Astrocyte of the spinal cord (primary cell): ENCODE measurements at regions not wholly inside any gene's neighbourhood (a gene's known extent, or its start where the extent isn't known, plus 50 kb on each side); places are given as distances from the start of the nearest gene placed in this dataset.

Experiments
- DNase-seq: peaks from one replicate; pipeline ENCODE4 v3.0.0; 2011; ENCODE audit warnings: low read depth, low spot score
- H3K4me3 ChIP-seq: 2 replicates; pipeline ENCODE4 v1.5.1; 2011; ENCODE audit warnings: low read depth, mild to moderate bottlenecking, low read length, moderate library complexity
- in situ Hi-C: cut with HindIII; loops from 2 replicates; pipeline ENCODE4 v1.10.0; 2017; ENCODE audit warnings: low sequenced_read_pairs
- TF ChIP-seq, protein P1 (sequence below): IDR thresholded peaks from 2 replicates; pipeline ENCODE4 v1.5.1; 2012; ENCODE audit warnings: low read depth, mild to moderate bottlenecking, low read length, inconsistent platforms

DNA sequence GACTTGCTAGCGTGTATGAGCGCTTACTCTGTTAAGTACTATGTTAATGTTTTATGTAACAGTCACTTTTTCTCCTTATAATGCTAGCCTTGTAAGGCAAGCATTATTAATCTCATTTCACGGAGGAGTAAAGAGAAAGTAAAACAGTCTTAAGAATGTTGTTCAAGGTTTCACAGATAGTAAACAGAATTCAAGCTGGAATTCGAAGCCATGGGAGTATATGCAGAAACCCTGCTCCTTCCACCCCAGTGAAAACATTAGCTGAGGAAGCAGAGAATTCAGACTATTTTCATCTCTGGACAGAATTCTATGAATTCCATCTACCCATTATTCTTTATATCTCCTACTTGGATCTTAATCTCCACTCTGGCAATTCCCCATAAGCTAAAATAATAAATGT is 1028.3 kb upstream of the WWC1 start:
- no peak overlapping the region for H3K4me3 ChIP-seq
- TF ChIP-seq, protein P1, sequence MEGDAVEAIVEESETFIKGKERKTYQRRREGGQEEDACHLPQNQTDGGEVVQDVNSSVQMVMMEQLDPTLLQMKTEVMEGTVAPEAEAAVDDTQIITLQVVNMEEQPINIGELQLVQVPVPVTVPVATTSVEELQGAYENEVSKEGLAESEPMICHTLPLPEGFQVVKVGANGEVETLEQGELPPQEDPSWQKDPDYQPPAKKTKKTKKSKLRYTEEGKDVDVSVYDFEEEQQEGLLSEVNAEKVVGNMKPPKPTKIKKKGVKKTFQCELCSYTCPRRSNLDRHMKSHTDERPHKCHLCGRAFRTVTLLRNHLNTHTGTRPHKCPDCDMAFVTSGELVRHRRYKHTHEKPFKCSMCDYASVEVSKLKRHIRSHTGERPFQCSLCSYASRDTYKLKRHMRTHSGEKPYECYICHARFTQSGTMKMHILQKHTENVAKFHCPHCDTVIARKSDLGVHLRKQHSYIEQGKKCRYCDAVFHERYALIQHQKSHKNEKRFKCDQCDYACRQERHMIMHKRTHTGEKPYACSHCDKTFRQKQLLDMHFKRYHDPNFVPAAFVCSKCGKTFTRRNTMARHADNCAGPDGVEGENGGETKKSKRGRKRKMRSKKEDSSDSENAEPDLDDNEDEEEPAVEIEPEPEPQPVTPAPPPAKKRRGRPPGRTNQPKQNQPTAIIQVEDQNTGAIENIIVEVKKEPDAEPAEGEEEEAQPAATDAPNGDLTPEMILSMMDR: no peak
- DNase-seq: no peak
- in situ Hi-C loops: no loop called here

- DNase-seq: no peak
- in situ Hi-C loops: no loop called here
- H3K4me3 ChIP-seq: no peak overlapping the region
- TF ChIP-seq, protein P1: no peak
Observed at GRCh38 chr5:167264348-167264747, 1027.1 kb upstream of the WWC1 start.

GRCh38 chr5:167268337-167268736 is 1023.1 kb upstream of the WWC1 start:
- TF ChIP-seq, protein P1: no peak
- in situ Hi-C loops: no loop called here
- no peak for DNase-seq
- no peak overlapping the region for H3K4me3 ChIP-seq

- no peak for DNase-seq
- no peak overlapping the region for H3K4me3 ChIP-seq
- in situ Hi-C loops: no loop called here
- TF ChIP-seq, protein P1: no peak
Observed at GRCh38 chr5:167269146-167269545, 1022.3 kb upstream of the WWC1 start.

GRCh38 chr5:167271081-167271480 is 1020.4 kb upstream of the WWC1 start:
- DNase-seq: no peak
- no peak overlapping the region for H3K4me3 ChIP-seq
- in situ Hi-C loops: no loop called here
- TF ChIP-seq, protein P1: no peak

GRCh38 chr5:167271511-167271910 is 1019.9 kb upstream of the WWC1 start:
- in situ Hi-C loops: no loop called here
- H3K4me3 ChIP-seq: no peak overlapping the region
- TF ChIP-seq, protein P1: no peak
- no peak for DNase-seq

DNA sequence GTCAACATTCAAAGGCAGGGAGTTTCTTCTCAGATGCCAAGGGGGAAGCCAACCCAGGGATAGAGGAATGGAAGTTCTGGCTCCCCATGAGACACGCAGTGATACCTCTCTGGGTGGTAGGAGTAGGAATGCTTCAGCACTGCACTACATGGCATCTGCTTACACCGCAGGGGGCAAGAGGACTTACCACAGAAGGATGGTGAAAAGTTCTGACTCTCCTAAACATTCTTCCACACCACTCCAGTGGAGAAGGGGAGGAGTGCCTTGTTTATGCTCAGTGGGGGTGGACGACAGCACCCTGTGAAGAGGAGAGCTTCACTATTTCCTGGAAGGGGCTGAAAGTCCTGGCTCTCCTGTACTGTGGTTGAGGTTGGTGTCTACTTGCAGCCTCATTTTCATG is 1011.3 kb upstream of the WWC1 start:
- DNase-seq: no peak
- in situ Hi-C loops: no loop called here
- TF ChIP-seq, protein P1: no peak
- no peak overlapping the region for H3K4me3 ChIP-seq
